Mucosa of descending colon (tissue), 3 donors: ENCODE measurements at regions not wholly inside any gene's neighbourhood (a gene's known extent, or its start where the extent isn't known, plus 50 kb on each side); places are given as distances from the start of the nearest gene placed in this dataset.

Experiments used
- ATAC-seq: fragments of 200-7000 bp; cut with Tn5 transposase; one replicate; pipeline ENCODE4 v1.9.1; 2020; ENCODE audit warnings: mild to moderate bottlenecking, moderate library complexity
- DNase-seq, 3 donors: peaks; one replicate each; pipeline ENCODE4 v3.0.0-alpha.2; 2020
- H3K36me3 ChIP-seq: fragments of 200-600 bp; one replicate; pipeline ENCODE4 v1.8.0; 2021; ENCODE audit warnings: low read depth, mild to moderate bottlenecking
- H3K4me1 ChIP-seq: fragments of 200-600 bp; one replicate; pipeline ENCODE4 v1.8.0; 2021; ENCODE audit warnings: low read depth, mild to moderate bottlenecking
- H3K4me3 ChIP-seq: fragments of 200-600 bp; one replicate; pipeline ENCODE4 v1.8.0; 2021; ENCODE audit warnings: mild to moderate bottlenecking
- H3K9me3 ChIP-seq: fragments of 200-600 bp; one replicate; pipeline ENCODE4 v1.8.0; 2021; ENCODE audit warnings: mild to moderate bottlenecking
- intact Hi-C, 2 donors: fragments of 100-400 bp; cut with DNase I in 1 of 2; cut with micrococcal nuclease in 1 of 2; formaldehyde crosslinking; loops; one replicate each; pipeline versions ENCODE4 v1.11.0 to v1.11.1; 2022; cut with DNase I, micrococcal nuclease
- TF ChIP-seq, protein P1 (sequence below): fragments of 200-600 bp; IDR thresholded peaks from one replicate; pipeline ENCODE4 v1.8.0; 2022; ENCODE audit warnings: antibody characterized with exemption, mild to moderate bottlenecking
- donor health status: DM: no; HTN: no; CAD: no; lungs with moderate emphysema.
- donor health status: DM: no; HTN: no; CAD: no.
- donor health status: DM: no; HTN: yes; CAD: no.

DNA sequence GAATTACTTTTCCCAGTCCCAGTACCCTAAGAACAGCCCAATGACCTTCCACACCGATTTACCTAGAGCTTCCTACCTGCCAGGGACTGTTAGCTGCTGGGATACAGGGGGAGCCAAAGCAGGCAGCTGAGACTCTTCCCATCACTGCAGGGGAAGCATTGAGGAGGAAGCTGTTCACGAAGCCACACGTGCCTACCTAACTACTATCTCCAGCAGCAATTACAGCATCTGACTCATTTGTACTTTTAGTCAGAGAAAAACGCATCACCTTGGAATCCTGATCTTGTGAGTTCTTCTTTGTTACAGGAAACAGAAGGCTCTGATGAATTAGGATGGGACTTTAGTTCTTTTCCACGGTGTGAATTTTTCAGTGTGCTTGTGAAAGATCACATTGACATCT lies 113.7 kb upstream of the DHX40 start:
- intact Hi-C loops = no loop called here
- Histone ChIP-seq H3K4me1 (no peaks in the 10 kb centered on the region), H3K4me3 (no peak overlapping the region), H3K36me3 (no peaks in the 10 kb centered on the region), H3K9me3 (no peaks in the 10 kb centered on the region)
- TF ChIP-seq, protein P1, sequence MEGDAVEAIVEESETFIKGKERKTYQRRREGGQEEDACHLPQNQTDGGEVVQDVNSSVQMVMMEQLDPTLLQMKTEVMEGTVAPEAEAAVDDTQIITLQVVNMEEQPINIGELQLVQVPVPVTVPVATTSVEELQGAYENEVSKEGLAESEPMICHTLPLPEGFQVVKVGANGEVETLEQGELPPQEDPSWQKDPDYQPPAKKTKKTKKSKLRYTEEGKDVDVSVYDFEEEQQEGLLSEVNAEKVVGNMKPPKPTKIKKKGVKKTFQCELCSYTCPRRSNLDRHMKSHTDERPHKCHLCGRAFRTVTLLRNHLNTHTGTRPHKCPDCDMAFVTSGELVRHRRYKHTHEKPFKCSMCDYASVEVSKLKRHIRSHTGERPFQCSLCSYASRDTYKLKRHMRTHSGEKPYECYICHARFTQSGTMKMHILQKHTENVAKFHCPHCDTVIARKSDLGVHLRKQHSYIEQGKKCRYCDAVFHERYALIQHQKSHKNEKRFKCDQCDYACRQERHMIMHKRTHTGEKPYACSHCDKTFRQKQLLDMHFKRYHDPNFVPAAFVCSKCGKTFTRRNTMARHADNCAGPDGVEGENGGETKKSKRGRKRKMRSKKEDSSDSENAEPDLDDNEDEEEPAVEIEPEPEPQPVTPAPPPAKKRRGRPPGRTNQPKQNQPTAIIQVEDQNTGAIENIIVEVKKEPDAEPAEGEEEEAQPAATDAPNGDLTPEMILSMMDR = no peak
- ATAC-seq (peak; percentile 52), DNase-seq (no peak)

GRCh38 chr17:59454633-59455105 lies 110.7 kb upstream of the DHX40 start:
- Histone ChIP-seq H3K4me3 (no peak overlapping the region), H3K36me3 (no peaks in the 10 kb centered on the region), H3K4me1 (no peaks in the 10 kb centered on the region), H3K9me3 (no peaks in the 10 kb centered on the region)
- ATAC-seq (no peak), DNase-seq (no peak)
- TF ChIP-seq, protein P1 = no peak
- intact Hi-C loops = no loop called here

DNA sequence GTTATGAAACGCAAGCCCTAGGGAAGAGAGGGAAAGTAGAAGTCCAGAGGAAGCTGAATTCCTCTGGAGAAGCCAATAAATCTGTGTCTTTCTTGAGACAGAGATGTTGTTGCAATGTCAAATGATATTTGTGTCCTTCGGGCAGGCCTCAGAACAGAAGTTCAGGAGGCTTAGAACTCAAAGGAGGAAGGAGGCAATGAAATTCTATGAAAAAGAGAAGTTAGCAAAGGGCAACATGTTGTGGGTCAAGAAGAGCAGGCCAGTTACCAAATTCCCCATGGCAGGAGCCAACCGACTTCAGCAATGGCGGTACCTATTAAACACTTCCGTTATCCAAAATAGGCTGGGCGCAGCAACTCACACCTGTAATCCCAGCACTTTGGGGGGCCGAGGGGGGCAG lies 109.0 kb upstream of the DHX40 start:
- TF ChIP-seq, protein P1 = no peak
- intact Hi-C loops = no loop called here
- ATAC-seq (no peak), DNase-seq (no peak)
- Histone ChIP-seq H3K9me3 (no peaks in the 10 kb centered on the region), H3K4me1 (no peaks in the 10 kb centered on the region), H3K36me3 (no peaks in the 10 kb centered on the region), H3K4me3 (no peak overlapping the region)

DNA sequence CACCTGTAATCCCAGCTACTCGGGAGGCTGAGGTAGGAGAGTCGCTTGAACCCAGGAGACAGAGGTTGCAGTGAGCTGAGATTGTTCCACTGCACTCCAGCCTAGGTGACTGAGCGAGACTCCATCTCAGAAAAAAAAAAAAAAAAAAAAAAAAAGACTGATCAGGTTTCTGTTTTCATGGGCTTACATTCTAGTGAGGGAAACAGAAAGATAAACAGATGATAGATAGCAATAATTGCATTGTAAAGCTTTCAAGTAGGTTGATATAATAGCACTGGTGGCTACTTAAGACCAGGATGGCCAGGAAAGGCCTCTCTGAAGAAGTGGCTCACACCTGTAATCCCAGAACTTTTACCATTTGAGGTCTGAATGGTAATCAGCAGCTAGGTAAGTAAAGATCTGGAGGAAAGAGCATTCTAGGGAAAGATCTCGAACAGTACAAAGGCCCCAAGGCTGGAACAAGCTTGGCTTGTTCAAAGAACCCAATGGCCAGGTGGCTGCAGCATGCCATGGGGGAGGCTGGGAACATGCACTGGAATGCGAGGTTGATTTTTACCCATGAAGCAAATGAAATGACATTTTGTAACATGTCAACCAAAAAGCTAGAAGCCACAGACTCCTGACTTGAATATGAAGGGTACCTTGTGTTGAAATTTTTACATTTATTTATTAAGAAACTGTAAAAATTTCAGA lies 108.3 kb upstream of the DHX40 start:
- no peaks in the 10 kb centered on the region for H3K4me1 ChIP-seq
- H3K9me3 ChIP-seq = no peaks in the 10 kb centered on the region
- intact Hi-C loops = no loop called here
- no peak overlapping the region for H3K4me3 ChIP-seq
- TF ChIP-seq, protein P1 = no peak
- no peaks in the 10 kb centered on the region for H3K36me3 ChIP-seq
- no peak for ATAC-seq
- DNase-seq = no peak

DNA sequence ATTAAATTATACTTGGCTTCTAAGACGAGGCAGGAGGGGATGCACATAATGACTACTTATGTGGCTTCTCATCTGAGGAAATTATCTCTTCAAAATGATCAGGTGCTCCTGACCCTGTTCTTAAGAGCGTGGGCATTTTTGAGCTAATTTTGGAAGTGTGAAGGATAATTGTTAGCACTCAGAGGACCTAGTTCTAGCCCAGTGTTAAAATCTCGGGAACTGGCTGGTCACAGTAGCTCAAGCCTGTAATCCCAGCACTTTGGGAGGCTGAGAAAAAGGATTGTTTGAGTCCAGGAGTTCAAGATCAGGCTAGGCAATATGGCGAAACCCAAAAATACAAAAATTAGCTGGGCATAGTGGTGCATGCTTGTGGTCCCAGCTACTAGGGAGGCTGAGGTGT lies 103.0 kb upstream of the DHX40 start:
- TF ChIP-seq, protein P1 = no peak
- Histone ChIP-seq H3K9me3 (no peaks in the 10 kb centered on the region), H3K4me3 (no peak overlapping the region), H3K4me1 (peaks cover 12% of the 10 kb centered on the region), H3K36me3 (no peaks in the 10 kb centered on the region)
- intact Hi-C loops = no loop called here
- no peak for ATAC-seq
- DNase-seq = no peak

DNA sequence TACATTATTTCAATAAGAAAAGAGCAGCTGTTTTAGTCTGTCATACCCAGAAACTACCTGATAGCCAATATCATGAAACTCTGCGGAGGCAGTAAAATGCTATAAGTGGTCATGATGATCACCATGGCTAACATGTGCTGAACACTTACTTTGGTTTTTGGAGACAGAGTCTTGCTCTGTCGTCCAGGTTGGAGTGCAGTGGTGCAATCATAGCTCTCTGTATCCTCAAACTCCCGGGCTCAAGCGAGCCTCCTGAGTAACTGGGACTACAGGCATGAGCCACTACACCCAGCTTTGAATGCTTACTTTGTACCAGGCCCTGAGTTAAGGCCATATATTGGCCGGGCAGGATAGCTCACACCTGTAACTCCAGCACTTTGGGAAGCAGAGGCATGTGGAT lies 101.2 kb upstream of the DHX40 start:
- no peak overlapping the region for H3K4me3 ChIP-seq
- TF ChIP-seq, protein P1 = no peak
- H3K9me3 ChIP-seq = no peaks in the 10 kb centered on the region
- intact Hi-C loops = no loop called here
- no peaks in the 10 kb centered on the region for H3K36me3 ChIP-seq
- DNase-seq (no peak), ATAC-seq (no peak)
- peaks cover 12% of the 10 kb centered on the region for H3K4me1 ChIP-seq
